Astrocyte (in vitro differentiated cells and primary cell): ENCODE measurements at regions not wholly inside any gene's neighbourhood (a gene's known extent, or its start where the extent isn't known, plus 50 kb on each side); places are given as distances from the start of the nearest gene placed in this dataset.

Experiments used
- DNase-seq: peaks from one replicate; pipeline ENCODE4 v3.0.0-alpha.2; 2010; ENCODE audit warnings: low read depth
- FAIRE-seq: peaks from 2 replicates; lab custom pipeline; 2011; peaks lifted over from hg19 to GRCh38; lab: Jason Lieb, UNC
- H2AFZ ChIP-seq: 2 replicates; pipeline ENCODE4 v1.6.0; 2012; ENCODE audit warnings: low read depth, low read length, inconsistent platforms
- H3K27ac ChIP-seq: 2 replicates; pipeline ENCODE4 v1.5.1; 2011; ENCODE audit warnings: low read depth, low read length, inconsistent platforms
- H3K27me3 ChIP-seq: 2 replicates; pipeline ENCODE4 v1.6.0; 2011; ENCODE audit warnings: low read length, inconsistent platforms; ENCODE audit not compliant: insufficient read depth
- H3K36me3 ChIP-seq: 2 replicates; pipeline ENCODE4 v1.5.1; 2011; ENCODE audit warnings: low read length, inconsistent platforms; ENCODE audit not compliant: insufficient read depth
- H3K4me1 ChIP-seq: 2 replicates; pipeline ENCODE4 v1.5.1; 2011; ENCODE audit warnings: low read length, inconsistent platforms; ENCODE audit not compliant: insufficient read depth
- H3K4me2 ChIP-seq: 2 replicates; pipeline ENCODE4 v1.6.0; 2012; ENCODE audit warnings: low read length, inconsistent platforms
- H3K4me3 ChIP-seq: 2 replicates; pipeline ENCODE4 v1.5.1; 2011; ENCODE audit warnings: low read depth, mild to moderate bottlenecking, low read length, inconsistent platforms; ENCODE audit not compliant: insufficient read depth
- H3K79me2 ChIP-seq: 2 replicates; pipeline ENCODE4 v1.6.0; 2012; ENCODE audit warnings: mild to moderate bottlenecking, low read length, inconsistent platforms; ENCODE audit not compliant: insufficient read depth
- H3K9ac ChIP-seq: 2 replicates; pipeline ENCODE4 v1.6.0; 2012; ENCODE audit warnings: mild to moderate bottlenecking, low read length, inconsistent platforms
- H3K9me3 ChIP-seq: 2 replicates; pipeline ENCODE4 v1.5.1; 2012; ENCODE audit warnings: low read depth, mild to moderate bottlenecking, low read length, inconsistent platforms; ENCODE audit not compliant: insufficient read depth
- H4K20me1 ChIP-seq: 2 replicates; pipeline ENCODE4 v1.6.0; 2012; ENCODE audit warnings: low read length, inconsistent platforms; ENCODE audit not compliant: insufficient read depth
- H3K27ac Mint-ChIP-seq: one replicate; pipeline ENCODE4 v1.8.0; 2021; ENCODE audit warnings: mild to moderate bottlenecking, mixed read lengths; ENCODE audit not compliant: unreplicated experiment
- H3K27me3 Mint-ChIP-seq: one replicate; pipeline ENCODE4 v1.8.0; 2021; ENCODE audit warnings: low read depth, mixed read lengths; ENCODE audit not compliant: unreplicated experiment
- H3K36me3 Mint-ChIP-seq: one replicate; pipeline ENCODE4 v1.8.0; 2021; ENCODE audit warnings: low read depth, mixed read lengths; ENCODE audit not compliant: unreplicated experiment
- H3K4me1 Mint-ChIP-seq: one replicate; pipeline ENCODE4 v1.8.0; 2021; ENCODE audit warnings: low read depth, mixed read lengths; ENCODE audit not compliant: unreplicated experiment
- H3K4me3 Mint-ChIP-seq: one replicate; pipeline ENCODE4 v1.8.0; 2021; ENCODE audit warnings: mild to moderate bottlenecking, moderate library complexity, mixed read lengths; ENCODE audit not compliant: unreplicated experiment
- H3K9me3 Mint-ChIP-seq: one replicate; pipeline ENCODE4 v1.8.0; 2021; ENCODE audit warnings: mild to moderate bottlenecking, mixed read lengths; ENCODE audit not compliant: unreplicated experiment
- CTCF ChIP-seq: IDR thresholded peaks from 2 replicates; pipeline ENCODE4 v1.5.1; 2011; ENCODE audit warnings: low read depth, mild to moderate bottlenecking, inconsistent platforms, low read length, moderate library complexity; ENCODE audit not compliant: insufficient read depth
- EZH2 ChIP-seq: IDR thresholded peaks from 2 replicates; pipeline ENCODE4 v1.6.1; 2012; ENCODE audit warnings: mild to moderate bottlenecking, low read length, inconsistent platforms; ENCODE audit not compliant: insufficient read depth

- TF ChIP-seq EZH2 = no peak
- TF ChIP-seq CTCF = no peak
- Mint-ChIP-seq H3K4me1 (no peaks in the 10 kb centered on the region), H3K36me3 (no peaks in the 10 kb centered on the region), H3K9me3 (peaks cover 3% of the 10 kb centered on the region), H3K27me3 (no peaks in the 10 kb centered on the region), H3K27ac (no peak overlapping the region), H3K4me3 (no peak overlapping the region)
- Histone ChIP-seq H4K20me1 (no peaks in the 10 kb centered on the region), H3K9me3 (no peaks in the 10 kb centered on the region), H3K4me3 (no peak overlapping the region), H3K4me1 (no peaks in the 10 kb centered on the region), H3K79me2 (no peaks in the 10 kb centered on the region), H3K27me3 (no peaks in the 10 kb centered on the region), H3K9ac (no peak overlapping the region), H3K36me3 (no peaks in the 10 kb centered on the region), H3K27ac (no peak overlapping the region), H2AFZ (no peak overlapping the region), H3K4me2 (no peak overlapping the region)
- no peak for FAIRE-seq
- no peak for DNase-seq
Measured at GRCh38 chr5:8765886-8766285, 780.0 kb downstream of the SEMA5A start.

- Histone ChIP-seq H4K20me1 (no peaks in the 10 kb centered on the region), H3K4me2 (no peak overlapping the region), H3K9me3 (no peaks in the 10 kb centered on the region), H3K4me1 (no peaks in the 10 kb centered on the region), H3K27ac (no peak overlapping the region), H3K36me3 (no peaks in the 10 kb centered on the region), H3K79me2 (no peaks in the 10 kb centered on the region), H3K27me3 (no peaks in the 10 kb centered on the region), H3K4me3 (no peak overlapping the region), H2AFZ (no peak overlapping the region), H3K9ac (no peak overlapping the region)
- DNase-seq (no peak), FAIRE-seq (no peak)
- Mint-ChIP-seq H3K27me3 (no peaks in the 10 kb centered on the region), H3K27ac (no peak overlapping the region), H3K4me3 (no peak overlapping the region), H3K9me3 (peaks cover 3% of the 10 kb centered on the region), H3K36me3 (no peaks in the 10 kb centered on the region), H3K4me1 (no peaks in the 10 kb centered on the region)
- TF ChIP-seq EZH2 (no peak), CTCF (no peak)
Measured at GRCh38 chr5:8766448-8766847, 779.4 kb downstream of the SEMA5A start.

GRCh38 chr5:8767111-8767510 lies 778.8 kb downstream of the SEMA5A start:
- Histone ChIP-seq H3K27ac (no peak overlapping the region), H3K4me2 (no peak overlapping the region), H3K36me3 (no peaks in the 10 kb centered on the region), H3K9me3 (no peaks in the 10 kb centered on the region), H3K9ac (no peak overlapping the region), H3K79me2 (no peaks in the 10 kb centered on the region), H3K4me1 (no peaks in the 10 kb centered on the region), H3K27me3 (no peaks in the 10 kb centered on the region), H3K4me3 (no peak overlapping the region), H2AFZ (no peak overlapping the region), H4K20me1 (no peaks in the 10 kb centered on the region)
- DNase-seq = no peak
- no peak for FAIRE-seq
- H3K36me3 Mint-ChIP-seq = no peaks in the 10 kb centered on the region
- no peaks in the 10 kb centered on the region for H3K27me3 Mint-ChIP-seq
- no peaks in the 10 kb centered on the region for H3K4me1 Mint-ChIP-seq
- no peak overlapping the region for H3K27ac Mint-ChIP-seq
- TF ChIP-seq EZH2 = no peak
- TF ChIP-seq CTCF = no peak
- no peak overlapping the region for H3K4me3 Mint-ChIP-seq
- H3K9me3 Mint-ChIP-seq = peaks cover 3% of the 10 kb centered on the region
